GM18870 (cell line): ENCODE measurements at regions not wholly inside any gene's neighbourhood (a gene's known extent, or its start where the extent isn't known, plus 50 kb on each side); places are given as distances from the start of the nearest gene placed in this dataset.
"Not testable (repeated sequence)": the region's sequence is repeated elsewhere in the genome, so short reads cannot be mapped to it uniquely, and the experiment has no call there.

Experiments
- ATAC-seq: cut with Tn5 transposase; IDR thresholded peaks from one replicate; pipeline ENCODE4 v1.9.1; 2021; ENCODE audit warnings: moderate library complexity; ENCODE audit not compliant: unreplicated experiment

DNA sequence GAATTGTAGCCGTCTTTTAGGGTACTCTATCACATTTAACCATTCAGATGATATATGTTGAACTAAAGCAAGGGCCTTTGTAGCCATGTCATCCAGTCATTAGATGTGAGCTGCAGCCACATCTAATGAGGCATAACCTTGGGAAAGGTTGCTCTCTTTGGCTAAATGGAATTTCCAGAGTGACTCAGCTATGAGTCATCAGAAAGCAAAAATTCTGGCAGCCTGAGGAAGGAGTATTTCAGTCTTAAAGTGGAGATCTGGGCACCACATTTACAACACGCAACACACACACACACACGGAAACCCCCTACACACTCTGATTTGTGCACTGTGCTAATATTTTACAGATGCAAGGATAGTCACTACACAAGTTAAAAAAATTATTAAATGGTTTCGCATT is 176.9 kb upstream of the ZWINT start:
- no peak for ATAC-seq

GRCh38 chr10:56522166-56522565 is 161.1 kb upstream of the ZWINT start:
- ATAC-seq: no peak

GRCh38 chr10:56508562-56508961 is 147.5 kb upstream of the ZWINT start:
- ATAC-seq: no peak

DNA sequence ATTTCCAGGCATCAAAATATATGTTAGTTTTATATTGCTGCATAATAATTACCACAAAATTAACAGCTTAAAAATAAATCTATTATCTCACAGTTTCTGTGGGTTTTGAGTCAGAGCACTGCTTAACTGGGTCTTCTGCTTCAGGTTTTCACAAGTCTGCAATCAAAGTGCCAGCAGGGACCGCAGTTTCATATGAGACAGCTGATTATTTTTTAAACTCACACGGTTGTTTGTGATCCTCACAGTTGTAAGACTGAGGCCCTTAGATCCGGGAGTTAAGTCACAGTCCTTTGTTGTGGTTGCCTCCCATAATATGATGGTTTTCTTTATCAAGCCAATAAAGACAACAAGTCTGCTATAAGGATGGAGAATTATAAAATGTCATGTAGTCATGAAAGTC is 146.0 kb upstream of the ZWINT start:
- ATAC-seq: no peak

DNA sequence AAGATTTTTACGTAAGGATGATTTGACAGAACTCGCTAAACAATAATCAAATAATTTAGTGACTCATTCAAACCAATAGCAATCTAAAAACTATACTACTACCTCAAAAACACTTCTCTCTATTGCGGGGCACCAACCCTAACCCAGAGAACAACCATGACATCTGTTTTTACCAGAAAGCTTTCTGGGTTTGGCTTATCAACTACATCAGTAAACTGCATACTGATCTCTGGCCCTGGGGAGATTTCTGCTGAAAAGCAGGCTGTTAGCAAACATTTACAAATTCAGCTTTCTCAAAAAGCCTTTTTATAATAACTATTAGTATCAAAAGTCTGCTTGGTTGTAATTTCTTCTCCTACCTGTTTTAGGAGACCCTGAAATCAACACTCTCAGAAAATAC is 144.5 kb upstream of the ZWINT start:
- ATAC-seq: no peak

DNA sequence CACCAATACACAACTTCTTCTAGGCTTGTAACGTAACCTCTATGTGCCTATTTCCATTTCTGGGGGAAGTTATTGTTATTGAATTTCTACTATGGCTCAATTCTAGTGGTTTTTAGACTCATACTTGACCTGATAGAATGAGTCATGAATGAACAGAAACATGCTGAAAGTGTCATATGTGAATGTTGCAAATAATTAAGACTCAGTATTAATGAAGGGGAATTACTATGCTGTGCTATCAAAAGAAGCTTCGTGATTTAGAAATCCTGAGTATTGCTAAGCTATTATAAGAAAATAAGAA is 135.1 kb upstream of the ZWINT start:
- ATAC-seq: peak; percentile 65

- ATAC-seq: no peak
These were observed 126.7 kb upstream of the ZWINT start for GRCh38 chr10:56487746-56488145.

DNA sequence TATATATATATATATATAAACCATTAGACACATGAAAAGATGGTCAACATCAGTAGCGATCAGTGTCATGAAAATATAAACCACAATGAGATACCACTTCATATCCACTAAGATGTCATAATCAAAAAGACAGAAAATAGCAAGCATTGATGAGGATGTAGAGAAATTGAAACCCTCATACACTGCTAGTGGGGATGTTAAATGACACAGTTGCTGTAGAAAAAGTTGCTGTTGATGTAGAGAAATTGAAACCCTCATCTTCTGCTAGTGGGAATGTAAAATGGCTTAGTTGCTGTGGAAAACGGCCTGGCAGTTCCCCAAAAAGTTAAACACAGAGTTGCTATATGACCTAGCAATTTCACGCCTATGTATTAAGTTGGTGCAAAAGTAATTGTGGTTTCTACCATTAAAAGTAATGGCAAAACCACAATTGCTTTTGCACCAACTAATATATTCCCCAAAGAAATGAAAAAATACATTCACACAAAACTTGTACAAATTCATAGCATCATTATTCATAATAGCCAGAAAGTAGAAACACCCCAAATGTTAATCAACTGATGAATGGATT is 120.5 kb upstream of the ZWINT start:
- no peak for ATAC-seq

GRCh38 chr10:56472978-56473377 is 111.9 kb upstream of the ZWINT start:
- no peak for ATAC-seq

DNA sequence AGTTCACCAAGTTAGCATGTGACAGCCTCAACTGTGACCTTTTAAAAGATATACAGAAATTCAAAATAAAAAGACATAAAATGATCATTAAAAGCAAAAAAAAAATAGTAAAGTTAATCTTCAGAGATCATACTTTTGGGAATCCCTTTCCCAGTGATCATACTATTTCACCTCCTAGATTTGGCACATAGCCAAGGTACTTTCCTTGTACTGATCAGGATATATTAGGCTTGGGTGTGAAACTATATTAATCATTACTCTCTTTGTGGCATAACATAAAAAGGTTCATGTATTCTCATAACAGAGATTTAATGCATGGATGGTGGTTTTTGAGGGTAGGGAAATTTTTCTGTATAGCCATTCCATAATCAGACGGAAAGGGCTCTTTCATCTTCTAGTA is 109.6 kb upstream of the ZWINT start:
- ATAC-seq: no peak

- ATAC-seq: no peak
These were observed 108.4 kb upstream of the ZWINT start for GRCh38 chr10:56469482-56469881.

DNA sequence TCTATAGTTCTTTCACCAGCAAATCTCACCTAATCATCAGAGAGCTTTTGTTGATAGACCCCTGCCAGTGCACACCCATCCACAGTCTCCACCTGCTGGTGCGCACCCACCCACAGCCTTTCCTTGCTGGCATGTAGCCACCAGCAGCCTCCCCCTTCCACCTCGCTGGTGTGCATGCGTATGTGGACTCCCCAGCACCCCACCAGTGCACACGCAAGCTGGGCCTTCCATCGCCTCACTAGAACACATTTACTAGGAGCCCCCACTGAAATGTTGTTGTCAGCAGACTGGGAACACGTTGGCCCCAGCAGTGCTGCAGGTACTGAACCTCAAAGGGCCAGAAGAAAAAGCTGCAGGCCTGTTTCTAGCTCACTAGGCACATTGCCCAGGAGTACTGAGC is 104.9 kb upstream of the ZWINT start:
- no peak for ATAC-seq

- peak; percentile 73 for ATAC-seq
These were observed 88.7 kb upstream of the ZWINT start for GRCh38 chr10:56449770-56450169.

DNA sequence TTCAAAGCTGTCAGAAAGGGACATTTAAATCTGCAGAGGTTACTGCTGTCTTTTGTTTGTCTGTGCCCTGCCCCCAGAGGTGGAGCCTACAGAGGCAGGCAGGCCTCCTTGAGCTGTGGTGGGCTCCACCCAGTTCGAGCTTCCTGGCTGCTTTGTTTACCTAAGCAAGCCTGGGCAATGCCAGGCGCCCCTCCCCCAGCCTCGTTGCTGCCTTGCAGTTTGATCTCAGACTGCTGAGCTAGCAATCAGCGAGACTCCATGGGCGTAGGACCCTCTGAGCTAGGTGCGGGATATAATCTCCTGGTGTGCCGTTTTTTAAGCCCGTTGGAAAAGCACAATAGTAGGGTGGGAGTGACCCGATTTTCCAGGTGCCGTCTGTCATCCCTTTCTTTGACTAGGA is 86.6 kb upstream of the ZWINT start:
- not testable (repeated sequence) for ATAC-seq

DNA sequence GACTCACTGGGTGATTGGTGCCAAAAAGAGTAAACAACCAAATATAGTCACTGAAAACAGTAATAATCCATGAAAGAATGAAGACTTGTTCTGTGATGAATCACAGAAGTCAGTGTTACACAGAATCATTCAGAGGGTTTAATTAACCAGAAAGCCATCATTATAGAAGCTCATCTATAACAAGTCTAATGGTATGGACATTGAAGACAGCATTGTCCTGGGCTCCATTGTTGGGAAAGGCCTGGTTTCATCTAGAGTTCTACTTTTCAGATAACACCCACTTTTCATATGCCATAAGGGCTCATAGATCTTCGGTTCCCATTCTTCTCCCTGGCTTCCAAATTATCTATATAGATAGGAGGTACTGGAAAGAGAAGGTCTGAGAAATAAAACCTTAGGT is 80.3 kb upstream of the ZWINT start:
- not testable (repeated sequence) for ATAC-seq
